Sigmoid colon (tissue), 3 donors: ENCODE measurements at regions not wholly inside any gene's neighbourhood (a gene's known extent, or its start where the extent isn't known, plus 50 kb on each side); places are given as distances from the start of the nearest gene placed in this dataset.

Experiments used
- CTCF ChIP-seq, 4 experiments: fragments of 450-650 bp in 3 of 4; fragments of 200-600 bp in 1 of 4; IDR thresholded peaks; one replicate each; pipeline ENCODE4 v1.5.1; 2016 to 2019; ENCODE audit warnings: antibody characterized with exemption in 4 of 4, mild to moderate bottlenecking in 3 of 4, moderate library complexity in 2 of 4
- POLR2A ChIP-seq, 2 donors: fragments of 450-650 bp; IDR thresholded peaks; one replicate each; pipeline ENCODE4 v1.6.1; 2016; ENCODE audit warnings: antibody characterized with exemption in 2 of 2, mild to moderate bottlenecking in 2 of 2, moderate library complexity in 2 of 2

- TF ChIP-seq POLR2A (IDR thresholded peaks at IDR 0.05) (no peak), CTCF (IDR thresholded peaks at IDR 0.05) (no peak)
These were observed 764.8 kb upstream of the FAT3 start for GRCh38 chr11:91459840-91460239.
